Heart right ventricle (tissue), 16 donors: ENCODE measurements at regions not wholly inside any gene's neighbourhood (a gene's known extent, or its start where the extent isn't known, plus 50 kb on each side); places are given as distances from the start of the nearest gene placed in this dataset.

Source experiments
- ATAC-seq, 8 donors: fragments of 200-7000 bp; cut with Tn5 transposase; one replicate each; pipeline ENCODE4 v1.9.1; 2020; ENCODE audit warnings: mild to moderate bottlenecking in 8 of 8, moderate library complexity in 8 of 8, moderate number of reproducible peaks in 1 of 8
- DNase-seq, 2 donors: peaks; one replicate each; pipeline ENCODE4 v3.0.0-alpha.2; 2020
- H3K27ac ChIP-seq, 10 donors: fragments of 200-600 bp; sonication (generic) in 2 of 10; one replicate each; pipeline versions ENCODE4 v1.5.0 to v1.8.0; 2020 to 2022; ENCODE audit warnings: mild to moderate bottlenecking in 3 of 10
- H3K27me3 ChIP-seq, 7 donors: fragments of 200-600 bp; one replicate each; pipeline ENCODE4 v1.8.0; 2021 to 2022; ENCODE audit warnings: mild to moderate bottlenecking in 2 of 7
- H3K36me3 ChIP-seq, 9 donors: fragments of 200-600 bp; sonication (generic) in 1 of 9; one replicate each; pipeline versions ENCODE4 v1.5.0 to v1.8.0; 2020 to 2022; ENCODE audit warnings: mild to moderate bottlenecking in 2 of 9
- H3K4me1 ChIP-seq, 9 donors: fragments of 200-600 bp; sonication (generic) in 1 of 9; one replicate each; pipeline versions ENCODE4 v1.5.0 to v1.8.0; 2020 to 2022; ENCODE audit warnings: mild to moderate bottlenecking in 4 of 9
- H3K4me3 ChIP-seq, 10 donors: fragments of 200-600 bp; sonication (generic) in 2 of 10; one replicate each; pipeline versions ENCODE4 v1.5.0 to v1.8.0; 2020 to 2022; ENCODE audit warnings: mild to moderate bottlenecking in 7 of 10, moderate library complexity in 2 of 10
- H3K9me3 ChIP-seq, 11 donors: fragments of 200-600 bp in 10 of 11; sonication (generic) in 2 of 11; one replicate each; pipeline versions ENCODE4 v1.5.0 to v1.8.0; 2013 to 2022; ENCODE audit warnings: mild to moderate bottlenecking in 2 of 11, control low read depth in 1 of 11, moderate library complexity in 1 of 11
- WGBS, 2 donors: extraction: QIAGEN DNeasy Blood & Tissue Kit; methylation state at CpG; one replicate each; pipeline ENCODE4 v1.1.7; 2013; ENCODE audit warnings: inconsistent platforms in 1 of 2; 5-methylcytosine and 5-hydroxymethylcytosine counted together
- intact Hi-C, 10 donors: fragments of 100-400 bp; cut with DNase I; formaldehyde crosslinking; loops; one replicate each; pipeline versions ENCODE4 v1.11.1 to v1.14.2; 2022
- TF ChIP-seq, protein P1 (sequence below), 9 donors: fragments of 200-600 bp; sonication (generic) in 2 of 9; IDR thresholded peaks; one replicate each; pipeline versions ENCODE4 v1.5.0 to v1.8.0; 2021 to 2022; ENCODE audit warnings: antibody characterized with exemption in 9 of 9, mild to moderate bottlenecking in 5 of 9, moderate library complexity in 1 of 9
- donor health status: Arrhythmogenic right ventricular cardiomyopathy.
- donor health status: ischemic (EF 13 %, LVEDD 7.1; RV severe dilation, severe dysfunction).
- donor health status: healthy with polysubstance abuse.
- donor health status: DM: no; HTN: yes; CAD: no.
- donor health status: DM: no; HTN: no; CAD: no.
- donor health status: ischemic (EF 25% LVEDD 6.9; RV normal size, moderate dysfunction).
- donor health status: ischemic (EF 25% LVEDD 5.7; RV mildly dilated, moderate dysfunction).
- donor health status: healthy.
- donor health status: DM: yes; HTN: yes; CAD: no.
- donor health status: Ischemic cardiomyopathy.
- donor health status: ischemic (EF 35%, LVEDD 5.7; RV mildly dilated, moderate dysfunction).
- donor health status: nonischemic (EF 11% LVEDD 7.7; RV severe dilation, severe dysfunction).
- donor health status: DM: yes; HTN: yes; CAD: no.
- donor health status: PGD.
- donor health status: ischemic (EF 29% LVEDD 5.4; RV normal size, mild dysfunction).
- donor health status: nonischemic (EF 23%, LVEDD 6.1; RV moderate dilation, normal function).

GRCh38 chr18:68548904-68549870 lies 165.7 kb downstream of the TMX3 start:
- intact Hi-C loops: no loop called here
- H3K36me3 ChIP-seq: no peaks in the 10 kb centered on the region
- WGBS, 2 donors: 77 to 79% methylated on average over 9 of the region's 9 CpGs

DNA sequence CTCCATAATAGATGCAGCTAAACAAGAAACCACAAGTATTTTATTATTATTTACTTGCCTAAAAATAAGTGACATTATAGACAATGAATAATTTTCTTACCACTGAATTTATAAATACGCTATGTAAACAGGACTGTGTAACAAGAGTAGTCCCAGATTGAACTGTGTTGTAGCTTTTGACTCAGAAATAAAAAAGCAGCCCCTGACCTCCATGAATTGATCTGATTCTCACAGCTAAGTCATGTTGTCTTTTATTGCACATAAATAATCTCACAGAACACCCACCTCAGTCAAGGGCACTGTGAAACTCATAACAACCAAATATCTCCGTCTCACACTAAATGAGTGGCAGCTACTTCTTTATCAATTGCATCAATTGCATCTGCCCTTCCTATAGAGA lies 171.6 kb downstream of the TMX3 start:
- DNase-seq (no peak), ATAC-seq (no peak)
- Histone ChIP-seq H3K4me3 (no peak overlapping the region), H3K36me3 (no peaks in the 10 kb centered on the region), H3K27me3 (no peaks in the 10 kb centered on the region), H3K4me1 (no peaks in the 10 kb centered on the region), H3K9me3 (no peaks in the 10 kb centered on the region), H3K27ac (no peak overlapping the region)
- 77 to 79% methylated on average over 2 of the region's 2 CpGs for WGBS, 2 donors
- intact Hi-C loops: no loop called here
- TF ChIP-seq, protein P1, sequence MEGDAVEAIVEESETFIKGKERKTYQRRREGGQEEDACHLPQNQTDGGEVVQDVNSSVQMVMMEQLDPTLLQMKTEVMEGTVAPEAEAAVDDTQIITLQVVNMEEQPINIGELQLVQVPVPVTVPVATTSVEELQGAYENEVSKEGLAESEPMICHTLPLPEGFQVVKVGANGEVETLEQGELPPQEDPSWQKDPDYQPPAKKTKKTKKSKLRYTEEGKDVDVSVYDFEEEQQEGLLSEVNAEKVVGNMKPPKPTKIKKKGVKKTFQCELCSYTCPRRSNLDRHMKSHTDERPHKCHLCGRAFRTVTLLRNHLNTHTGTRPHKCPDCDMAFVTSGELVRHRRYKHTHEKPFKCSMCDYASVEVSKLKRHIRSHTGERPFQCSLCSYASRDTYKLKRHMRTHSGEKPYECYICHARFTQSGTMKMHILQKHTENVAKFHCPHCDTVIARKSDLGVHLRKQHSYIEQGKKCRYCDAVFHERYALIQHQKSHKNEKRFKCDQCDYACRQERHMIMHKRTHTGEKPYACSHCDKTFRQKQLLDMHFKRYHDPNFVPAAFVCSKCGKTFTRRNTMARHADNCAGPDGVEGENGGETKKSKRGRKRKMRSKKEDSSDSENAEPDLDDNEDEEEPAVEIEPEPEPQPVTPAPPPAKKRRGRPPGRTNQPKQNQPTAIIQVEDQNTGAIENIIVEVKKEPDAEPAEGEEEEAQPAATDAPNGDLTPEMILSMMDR (IDR thresholded peaks at IDR 0.05): no peak

More at GRCh38 chr18:68548904-68549870, 165.7 kb downstream of the TMX3 start:
- Histone ChIP-seq H3K4me3 (no peak overlapping the region), H3K9me3 (no peaks in the 10 kb centered on the region), H3K27me3 (no peaks in the 10 kb centered on the region), H3K4me1 (no peaks in the 10 kb centered on the region), H3K27ac (no peak overlapping the region)
- TF ChIP-seq, protein P1 (IDR thresholded peaks at IDR 0.05): no peak
- ATAC-seq: no peak
- DNase-seq: no peak

DNA sequence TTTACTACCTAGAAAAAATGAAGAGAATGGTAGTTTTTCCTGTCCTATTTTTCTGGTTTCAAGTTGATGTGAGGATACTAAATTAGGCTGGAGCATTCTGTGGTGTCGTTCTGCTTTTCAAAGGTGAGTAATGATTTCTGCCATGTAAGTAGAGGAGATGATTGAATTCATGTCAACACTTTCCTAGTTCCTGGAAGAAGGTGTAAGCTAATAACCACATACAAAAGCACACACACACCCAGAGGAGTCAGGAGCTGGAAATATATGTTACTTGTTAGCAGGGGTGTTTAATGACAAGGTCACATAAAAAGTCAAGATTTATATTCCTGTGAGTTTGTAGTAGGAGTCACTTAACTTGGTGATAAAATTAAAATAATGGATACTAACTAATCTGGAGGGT lies 172.1 kb downstream of the TMX3 start:
- ATAC-seq (no peak), DNase-seq (no peak)
- WGBS, 2 donors: 34 to 38% methylated on average over 1 of the region's 1 CpG
- intact Hi-C loops: no loop called here
- TF ChIP-seq, protein P1 (IDR thresholded peaks at IDR 0.05): no peak
- Histone ChIP-seq H3K4me3 (no peak overlapping the region), H3K4me1 (no peaks in the 10 kb centered on the region), H3K27me3 (no peaks in the 10 kb centered on the region), H3K27ac (no peak overlapping the region), H3K9me3 (no peaks in the 10 kb centered on the region), H3K36me3 (no peaks in the 10 kb centered on the region)

DNA sequence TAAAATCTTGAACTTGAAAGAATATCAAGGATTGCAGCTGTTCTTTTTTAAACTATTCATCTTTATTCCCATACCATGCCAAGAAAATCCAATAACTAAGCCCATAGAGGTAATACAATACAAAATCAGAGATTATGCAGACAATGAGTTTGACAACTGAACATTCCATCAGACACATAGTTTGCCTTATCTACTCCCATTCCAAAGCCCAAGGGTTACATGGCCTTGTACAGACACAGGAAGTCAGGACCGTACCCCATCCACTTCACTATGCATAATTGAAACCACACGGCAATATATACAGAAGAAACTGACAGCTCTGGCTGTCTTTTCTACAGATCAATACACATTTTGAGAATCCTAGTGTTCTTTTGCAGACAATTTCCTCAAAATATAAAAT lies 181.3 kb downstream of the TMX3 start:
- intact Hi-C loops: no loop called here
- Histone ChIP-seq H3K4me3 (no peak overlapping the region), H3K36me3 (no peaks in the 10 kb centered on the region), H3K27me3 (no peaks in the 10 kb centered on the region), H3K4me1 (no peaks in the 10 kb centered on the region), H3K9me3 (no peaks in the 10 kb centered on the region), H3K27ac (no peak overlapping the region)
- DNase-seq (no peak), ATAC-seq (no peak)
- TF ChIP-seq, protein P1 (IDR thresholded peaks at IDR 0.05): no peak
- WGBS, 2 donors: 25 to 28% methylated on average over 2 of the region's 2 CpGs
